Liver (tissue), 3 donors: ENCODE measurements at regions not wholly inside any gene's neighbourhood (a gene's known extent, or its start where the extent isn't known, plus 50 kb on each side); places are given as distances from the start of the nearest gene placed in this dataset.

Source experiments
- ATF3 ChIP-seq: IDR thresholded peaks from 2 replicates; pipeline ENCODE4 v1.6.1; 2016; ENCODE audit warnings: antibody characterized with exemption
- CTCF ChIP-seq: fragments of 150-350 bp; IDR thresholded peaks from 2 replicates; pipeline ENCODE4 v1.5.1; 2017; ENCODE audit warnings: improper control_type of control experiment, low read depth, low read length; ENCODE audit not compliant: missing input control
- EGR1 ChIP-seq, 2 donors: IDR thresholded peaks; 2 replicates each; pipeline ENCODE4 v1.6.1; 2016 to 2018; ENCODE audit warnings: antibody characterized with exemption in 2 of 2, low read depth in 2 of 2
- FOXA1 ChIP-seq: IDR thresholded peaks from 2 replicates; pipeline ENCODE4 v1.6.1; 2016; ENCODE audit warnings: antibody characterized with exemption
- FOXA2 ChIP-seq: IDR thresholded peaks from 2 replicates; pipeline ENCODE4 v1.6.1; 2016; ENCODE audit warnings: antibody characterized with exemption
- GABPA ChIP-seq, 2 donors: IDR thresholded peaks in 1 of 2; conservative IDR thresholded peaks in 1 of 2; 2 replicates each; pipeline ENCODE4 v1.6.1; 2016; ENCODE audit warnings: antibody characterized with exemption in 2 of 2, mild to moderate bottlenecking in 1 of 2, moderate library complexity in 1 of 2
- JUND ChIP-seq, 2 donors: IDR thresholded peaks; 2 replicates each; pipeline ENCODE4 v1.6.1; 2016; ENCODE audit warnings: antibody characterized with exemption in 2 of 2
- MAX ChIP-seq: IDR thresholded peaks from 2 replicates; pipeline ENCODE4 v1.6.1; 2016; ENCODE audit warnings: antibody characterized with exemption
- RAD21 ChIP-seq, 2 donors: IDR thresholded peaks; 2 replicates each; pipeline ENCODE4 v1.6.1; 2016; ENCODE audit warnings: antibody characterized with exemption in 2 of 2, mild to moderate bottlenecking in 2 of 2
- REST ChIP-seq: IDR thresholded peaks from 2 replicates; pipeline ENCODE4 v1.6.1; 2016; ENCODE audit warnings: antibody characterized with exemption, mild to moderate bottlenecking
- RXRA ChIP-seq, 2 donors: IDR thresholded peaks; 2 replicates each; pipeline ENCODE4 v1.6.1; 2017 to 2018; ENCODE audit warnings: antibody characterized with exemption in 2 of 2, mild to moderate bottlenecking in 1 of 2
- SP1 ChIP-seq: IDR thresholded peaks from 2 replicates; pipeline ENCODE4 v1.6.1; 2018; ENCODE audit warnings: antibody characterized with exemption, mild to moderate bottlenecking
- TAF1 ChIP-seq: conservative IDR thresholded peaks from 2 replicates; pipeline ENCODE4 v1.6.1; 2016; ENCODE audit warnings: antibody characterized with exemption, mild to moderate bottlenecking
- YY1 ChIP-seq: IDR thresholded peaks from 2 replicates; pipeline ENCODE4 v1.6.1; 2016; ENCODE audit warnings: antibody characterized with exemption, mild to moderate bottlenecking
- donor health status: healthy.
- donor health status: healthy.

- TF ChIP-seq CTCF (no peak), GABPA (IDR thresholded peaks at IDR 0.05 in 1 of 2, conservative IDR thresholded peaks at IDR 0.05 in 1 of 2) (no peak), JUND (IDR thresholded peaks at IDR 0.05) (no peak), YY1 (no peak), RXRA (IDR thresholded peaks at IDR 0.05) (no peak), TAF1 (no peak), EGR1 (IDR thresholded peaks at IDR 0.05; ENCODE audit: low read depth in 2 of 2) (no peak), FOXA1 (no peak), ATF3 (no peak), FOXA2 (no peak), REST (no peak), RAD21 (IDR thresholded peaks at IDR 0.05) (no peak), SP1 (no peak), MAX (no peak)
Observed at GRCh38 chr5:30376848-30377247, 816.6 kb upstream of the CDH6 start.
